HT1080 (cell line): ENCODE measurements at regions not wholly inside any gene's neighbourhood (a gene's known extent, or its start where the extent isn't known, plus 50 kb on each side); places are given as distances from the start of the nearest gene placed in this dataset.
A peak's percentile ranks its signal among the peaks of the same experiment; 100 is the strongest.
"Not testable (repeated sequence)": the region's sequence is repeated elsewhere in the genome, so short reads cannot be mapped to it uniquely, and the experiment has no call there.

Experiments used
- DNase-seq: peaks from one replicate; pipeline ENCODE4 v3.0.0-alpha.2; 2015; ENCODE audit warnings: low read depth

GRCh38 chr5:124894541-124894940 is 148.1 kb upstream of the ZNF608 start:
- no peak for DNase-seq

- no peak for DNase-seq
Measured at GRCh38 chr5:124895236-124895635, 148.8 kb upstream of the ZNF608 start.

- DNase-seq, result no peak
Measured at GRCh38 chr5:124901081-124901480, 154.6 kb upstream of the ZNF608 start.

GRCh38 chr5:124902097-124902821 is 155.8 kb upstream of the ZNF608 start:
- peak; percentile 26 for DNase-seq

- DNase-seq, result no peak
Measured at GRCh38 chr5:124905256-124906130, 159.1 kb upstream of the ZNF608 start.

- DNase-seq, result peak; percentile 24
Measured at GRCh38 chr5:124906339-124907097, 160.1 kb upstream of the ZNF608 start.

GRCh38 chr5:124907098-124907644 is 160.7 kb upstream of the ZNF608 start:
- DNase-seq, result no peak

GRCh38 chr5:124908581-124909451 is 162.4 kb upstream of the ZNF608 start:
- no peak for DNase-seq

GRCh38 chr5:124909734-124910133 is 163.3 kb upstream of the ZNF608 start:
- no peak for DNase-seq

GRCh38 chr5:124910354-124911016 is 164.0 kb upstream of the ZNF608 start:
- DNase-seq, result no peak

GRCh38 chr5:124912638-124913328 is 166.3 kb upstream of the ZNF608 start:
- no peak for DNase-seq

GRCh38 chr5:124913329-124913653 is 166.9 kb upstream of the ZNF608 start:
- DNase-seq, result no peak

- DNase-seq, result not testable (repeated sequence)
Measured at GRCh38 chr5:124916313-124916712, 169.9 kb upstream of the ZNF608 start.

GRCh38 chr5:124918618-124919017 is 172.2 kb upstream of the ZNF608 start:
- DNase-seq, result no peak

GRCh38 chr5:124919076-124919475 is 172.6 kb upstream of the ZNF608 start:
- no peak for DNase-seq

GRCh38 chr5:124919747-124920525 is 173.5 kb upstream of the ZNF608 start:
- no peak for DNase-seq

GRCh38 chr5:124920909-124921666 is 174.6 kb upstream of the ZNF608 start:
- DNase-seq, result no peak

GRCh38 chr5:124921694-124922093 is 175.3 kb upstream of the ZNF608 start:
- DNase-seq, result no peak
